AG10803 (cell line): ENCODE measurements at regions not wholly inside any gene's neighbourhood (a gene's known extent, or its start where the extent isn't known, plus 50 kb on each side); places are given as distances from the start of the nearest gene placed in this dataset.

Experiments
- DNase-seq: peaks from one replicate; pipeline ENCODE4 v3.0.0; 2010; ENCODE audit warnings: low read depth
- H3K4me3 ChIP-seq: 2 replicates; pipeline ENCODE4 v1.5.1; 2011; ENCODE audit warnings: mild to moderate bottlenecking, low read length, control low read depth
- TF ChIP-seq, protein P1 (sequence below): conservative IDR thresholded peaks from 2 replicates; pipeline ENCODE4 v1.5.1; 2011; ENCODE audit warnings: mild to moderate bottlenecking, low read length, control low read depth, inconsistent platforms

- no peak for DNase-seq
- no peak overlapping the region for H3K4me3 ChIP-seq
- TF ChIP-seq, protein P1, sequence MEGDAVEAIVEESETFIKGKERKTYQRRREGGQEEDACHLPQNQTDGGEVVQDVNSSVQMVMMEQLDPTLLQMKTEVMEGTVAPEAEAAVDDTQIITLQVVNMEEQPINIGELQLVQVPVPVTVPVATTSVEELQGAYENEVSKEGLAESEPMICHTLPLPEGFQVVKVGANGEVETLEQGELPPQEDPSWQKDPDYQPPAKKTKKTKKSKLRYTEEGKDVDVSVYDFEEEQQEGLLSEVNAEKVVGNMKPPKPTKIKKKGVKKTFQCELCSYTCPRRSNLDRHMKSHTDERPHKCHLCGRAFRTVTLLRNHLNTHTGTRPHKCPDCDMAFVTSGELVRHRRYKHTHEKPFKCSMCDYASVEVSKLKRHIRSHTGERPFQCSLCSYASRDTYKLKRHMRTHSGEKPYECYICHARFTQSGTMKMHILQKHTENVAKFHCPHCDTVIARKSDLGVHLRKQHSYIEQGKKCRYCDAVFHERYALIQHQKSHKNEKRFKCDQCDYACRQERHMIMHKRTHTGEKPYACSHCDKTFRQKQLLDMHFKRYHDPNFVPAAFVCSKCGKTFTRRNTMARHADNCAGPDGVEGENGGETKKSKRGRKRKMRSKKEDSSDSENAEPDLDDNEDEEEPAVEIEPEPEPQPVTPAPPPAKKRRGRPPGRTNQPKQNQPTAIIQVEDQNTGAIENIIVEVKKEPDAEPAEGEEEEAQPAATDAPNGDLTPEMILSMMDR: no peak
Observed at GRCh38 chr20:56954797-56955196, 311.6 kb downstream of the BMP7 start.

- no peak overlapping the region for H3K4me3 ChIP-seq
- TF ChIP-seq, protein P1: no peak
- DNase-seq: no peak
Observed at GRCh38 chr20:56955680-56956079, 310.8 kb downstream of the BMP7 start.

- TF ChIP-seq, protein P1: no peak
- DNase-seq: no peak
Observed at GRCh38 chr20:56956534-56956933, 309.9 kb downstream of the BMP7 start.

GRCh38 chr20:56957737-56958553 lies 308.5 kb downstream of the BMP7 start:
- TF ChIP-seq, protein P1: no peak
- DNase-seq: peak; percentile 9
- no peak overlapping the region for H3K4me3 ChIP-seq

More at GRCh38 chr20:56956534-56956933, 309.9 kb downstream of the BMP7 start:
- no peak overlapping the region for H3K4me3 ChIP-seq

DNA sequence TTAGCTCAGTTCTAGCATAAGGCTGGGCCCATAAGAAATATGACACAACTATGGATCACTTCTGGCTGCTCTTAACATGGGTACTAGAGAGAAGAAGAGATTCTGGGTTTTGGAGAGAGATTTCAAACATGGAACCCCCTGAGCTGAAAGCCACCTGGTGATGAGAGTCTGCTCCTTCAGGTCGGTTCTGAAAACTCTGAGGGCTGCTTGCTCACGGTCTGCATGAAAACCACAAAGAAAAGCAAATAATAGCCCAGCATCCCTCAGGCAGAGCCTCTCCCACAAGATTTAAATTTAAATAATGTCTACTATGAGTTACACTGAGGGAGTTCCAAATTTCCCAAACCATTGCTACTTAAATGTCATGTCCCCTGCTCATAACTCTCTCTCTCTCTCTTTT lies 301.5 kb downstream of the BMP7 start:
- no peak overlapping the region for H3K4me3 ChIP-seq
- TF ChIP-seq, protein P1: no peak
- DNase-seq: no peak

GRCh38 chr20:56967916-56968315 lies 298.5 kb downstream of the BMP7 start:
- TF ChIP-seq, protein P1: no peak
- H3K4me3 ChIP-seq: no peak overlapping the region
- no peak for DNase-seq

DNA sequence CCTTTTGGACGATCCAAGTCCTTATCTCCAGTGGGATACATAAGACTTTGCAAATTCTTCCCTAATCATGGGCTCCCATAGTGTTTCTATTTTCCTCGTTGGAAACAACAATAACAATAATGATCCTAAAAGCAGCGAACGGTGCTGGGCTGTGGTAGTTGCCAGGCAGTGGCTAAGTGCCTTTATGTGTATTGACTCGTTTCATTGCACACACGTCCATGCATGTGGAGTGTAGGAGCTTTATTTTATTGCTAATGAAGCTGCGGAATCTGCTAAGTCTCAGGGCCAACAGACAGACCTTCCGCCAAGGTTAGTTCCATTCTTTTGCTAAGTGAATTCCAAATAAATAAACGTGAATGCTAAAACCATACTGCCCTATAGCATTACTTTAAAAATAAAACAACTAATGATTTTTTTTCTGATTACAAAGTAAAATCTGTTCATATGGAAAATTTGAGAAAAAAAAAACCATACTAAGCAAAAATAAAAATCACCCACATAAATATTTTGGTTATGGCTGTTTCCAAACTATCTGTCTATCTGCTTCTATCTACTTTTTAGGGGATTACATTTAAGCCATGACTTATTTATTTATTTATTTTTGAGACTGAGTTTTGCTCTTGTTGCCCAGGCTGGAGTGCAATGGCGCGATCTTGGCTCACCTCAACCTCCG lies 297.9 kb downstream of the BMP7 start:
- TF ChIP-seq, protein P1: no peak
- DNase-seq: no peak
- no peak overlapping the region for H3K4me3 ChIP-seq
